GM19463 (cell line): ENCODE measurements at regions not wholly inside any gene's neighbourhood (a gene's known extent, or its start where the extent isn't known, plus 50 kb on each side); places are given as distances from the start of the nearest gene placed in this dataset.

ENCODE experiments used
- ATAC-seq: cut with Tn5 transposase; IDR thresholded peaks from one replicate; pipeline ENCODE4 v1.9.1; 2021; ENCODE audit warnings: mild to moderate bottlenecking, moderate library complexity; ENCODE audit not compliant: unreplicated experiment

DNA sequence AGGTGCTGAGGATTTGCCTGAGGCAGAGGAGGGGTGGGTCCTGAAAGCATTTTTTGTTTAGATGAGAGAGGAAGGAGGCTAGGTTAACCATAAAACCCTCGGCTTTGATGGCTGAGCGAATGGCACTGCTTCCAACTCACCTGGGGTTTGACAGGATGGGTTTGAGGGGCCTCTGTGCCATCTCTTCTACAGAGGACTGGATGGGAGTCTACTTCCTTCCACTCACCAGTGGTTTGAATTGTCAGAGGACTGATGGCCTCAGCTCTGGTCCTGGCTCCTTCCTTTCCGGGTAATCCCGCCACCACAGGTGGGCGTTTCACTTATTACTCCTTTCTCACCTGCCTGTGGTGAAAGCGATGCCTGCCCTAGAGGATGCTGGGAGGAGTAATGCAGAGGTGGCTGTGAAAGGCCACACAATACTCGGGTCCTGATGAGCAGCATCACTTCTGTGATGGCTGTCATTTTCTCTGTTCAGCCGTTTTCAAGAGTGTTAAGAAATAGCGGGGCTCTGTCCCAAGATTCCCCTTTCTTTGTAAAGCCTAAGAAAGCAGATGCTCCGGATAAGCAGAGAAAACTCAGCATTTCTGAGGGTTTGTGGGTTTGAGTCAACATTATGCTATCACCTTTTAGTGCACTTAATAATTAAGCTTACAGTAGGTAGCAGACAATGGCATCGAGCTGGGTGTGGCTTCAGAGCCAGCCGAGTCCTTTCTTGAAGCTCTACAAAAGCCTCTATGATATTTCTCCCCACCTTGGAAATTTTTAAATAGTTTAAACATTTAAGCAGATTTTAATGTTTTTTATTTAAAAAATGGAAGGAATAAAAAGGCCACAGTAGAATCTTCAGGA is 220.7 kb downstream of the HLX start:
- no peak for ATAC-seq

DNA sequence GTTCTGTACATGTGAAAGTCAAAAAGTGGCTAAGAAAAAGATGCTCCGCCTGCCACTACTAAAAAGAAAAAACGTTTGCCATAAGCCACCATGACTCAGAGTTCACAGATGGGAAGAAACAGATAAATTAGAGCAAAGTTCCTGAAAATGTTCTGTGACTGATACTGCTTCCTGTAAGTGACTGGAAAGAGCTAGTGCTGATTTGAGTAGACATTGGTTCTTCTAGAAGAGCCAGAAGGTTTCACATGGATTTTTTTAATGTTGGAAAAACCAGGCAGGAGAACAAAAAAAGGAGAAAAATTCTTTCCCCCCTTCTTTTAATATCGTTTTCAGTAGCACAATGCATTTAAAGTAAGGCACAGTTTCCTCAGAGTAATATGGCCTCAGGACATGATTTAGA is 221.4 kb downstream of the HLX start:
- ATAC-seq = no peak

DNA sequence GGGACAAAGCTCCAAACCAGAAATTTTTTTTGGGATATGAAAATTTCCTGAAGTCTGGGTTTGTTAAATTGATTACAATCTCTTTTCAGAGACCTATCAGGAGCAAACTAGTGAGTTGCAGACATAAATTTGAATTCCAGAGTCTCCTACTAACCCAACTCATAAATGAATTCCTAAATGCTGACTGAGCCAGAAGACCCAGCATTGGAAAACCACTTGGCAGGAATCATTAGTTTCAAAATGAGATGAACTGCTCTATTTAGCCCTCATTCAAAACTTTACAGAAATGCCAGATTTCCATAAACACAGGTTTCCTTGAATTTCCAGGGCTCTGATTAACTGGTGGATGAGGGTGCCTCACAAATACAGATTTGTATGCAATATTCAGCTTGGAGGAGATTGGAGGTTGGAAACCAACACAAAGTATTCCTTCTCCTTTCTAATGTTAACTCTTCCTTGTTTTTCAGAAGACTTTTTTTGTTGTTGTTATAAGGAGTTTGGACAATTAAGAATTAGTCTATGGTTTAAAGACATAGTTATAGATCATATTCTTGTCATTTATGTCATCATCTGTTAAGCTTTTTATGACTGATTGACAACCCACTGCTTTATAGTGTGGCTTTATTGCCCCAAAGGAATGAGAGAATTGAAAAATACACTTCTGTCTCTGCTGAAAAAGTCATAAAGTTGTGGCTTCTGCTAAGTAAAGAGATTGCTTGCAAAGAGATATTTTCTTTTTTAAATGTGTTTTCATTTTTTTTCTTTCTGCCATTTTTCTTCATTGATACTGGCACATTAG is 222.8 kb downstream of the HLX start:
- no peak for ATAC-seq

DNA sequence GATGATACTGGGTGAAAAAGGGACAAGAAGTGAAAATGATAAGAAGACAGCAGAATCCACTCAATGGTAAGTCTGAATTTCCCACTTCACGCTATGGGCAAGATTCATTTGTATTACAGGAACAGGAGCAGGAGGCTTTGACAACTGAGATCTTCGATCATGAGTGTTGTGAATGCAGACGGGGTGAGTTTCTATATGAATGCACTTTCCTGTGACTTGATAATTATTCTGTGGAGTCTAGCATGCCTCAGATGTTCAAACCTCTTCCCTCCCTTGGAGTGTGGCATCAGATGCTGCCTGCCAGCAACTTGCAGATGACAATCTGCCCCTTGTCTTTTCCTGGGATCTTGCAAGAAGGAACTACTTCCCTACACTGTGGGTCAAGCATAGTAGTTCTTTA is 225.4 kb downstream of the HLX start:
- ATAC-seq = no peak

DNA sequence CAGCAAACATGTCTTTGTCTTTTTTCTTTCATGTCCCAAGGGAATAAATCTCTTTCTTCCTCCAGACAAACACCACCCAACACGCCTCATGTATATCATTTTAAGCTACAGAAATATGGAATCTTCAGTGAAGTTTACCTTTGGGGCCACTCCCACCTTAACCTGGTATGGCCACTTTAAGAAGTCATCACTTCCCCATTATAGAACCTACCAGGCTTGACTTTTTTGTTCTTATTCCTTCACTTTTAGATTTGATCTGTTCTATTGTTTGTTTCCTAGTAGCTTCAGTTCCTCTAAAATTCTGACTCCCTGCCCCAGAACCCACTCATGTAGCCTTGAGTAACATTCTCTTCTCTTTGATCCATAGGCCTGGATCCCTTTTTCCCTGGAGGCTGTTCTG is 226.3 kb downstream of the HLX start:
- ATAC-seq = no peak

DNA sequence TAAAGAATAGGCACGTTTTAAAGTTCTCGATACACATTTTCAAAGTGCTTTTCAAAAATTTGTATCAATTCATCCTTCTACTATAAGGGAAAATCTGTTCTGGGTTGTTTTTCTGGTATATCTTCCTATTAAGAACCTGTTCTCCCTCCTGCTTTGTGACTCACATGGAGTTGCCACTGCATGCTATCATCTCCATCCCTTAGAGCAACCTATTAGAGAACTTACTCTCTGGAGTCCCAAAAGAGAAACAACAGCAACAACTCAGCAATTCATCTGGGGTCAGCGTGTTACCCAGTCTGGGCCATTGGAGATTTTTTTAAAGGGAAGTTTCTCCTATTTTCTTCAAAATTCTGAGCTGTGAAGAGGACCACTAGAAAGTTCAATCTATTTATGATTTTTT is 227.4 kb downstream of the HLX start:
- no peak for ATAC-seq

DNA sequence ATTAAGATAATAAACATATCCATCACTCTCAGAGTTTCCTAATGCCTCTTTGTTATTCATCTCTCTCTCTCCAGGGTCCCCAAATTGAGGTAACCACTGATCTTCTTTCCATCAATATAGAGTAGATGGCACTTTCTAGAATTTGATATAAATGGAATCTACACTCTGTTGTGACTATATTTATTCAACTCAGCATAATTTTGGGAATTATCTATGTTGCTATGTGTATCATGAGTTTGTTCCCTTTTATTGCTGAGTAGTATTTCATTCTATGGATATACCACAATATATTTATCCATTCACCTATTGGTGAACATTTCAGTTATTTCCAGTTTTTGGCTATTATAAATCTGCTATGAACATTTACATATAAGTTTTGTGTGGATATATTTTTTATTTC is 230.7 kb downstream of the HLX start:
- no peak for ATAC-seq

DNA sequence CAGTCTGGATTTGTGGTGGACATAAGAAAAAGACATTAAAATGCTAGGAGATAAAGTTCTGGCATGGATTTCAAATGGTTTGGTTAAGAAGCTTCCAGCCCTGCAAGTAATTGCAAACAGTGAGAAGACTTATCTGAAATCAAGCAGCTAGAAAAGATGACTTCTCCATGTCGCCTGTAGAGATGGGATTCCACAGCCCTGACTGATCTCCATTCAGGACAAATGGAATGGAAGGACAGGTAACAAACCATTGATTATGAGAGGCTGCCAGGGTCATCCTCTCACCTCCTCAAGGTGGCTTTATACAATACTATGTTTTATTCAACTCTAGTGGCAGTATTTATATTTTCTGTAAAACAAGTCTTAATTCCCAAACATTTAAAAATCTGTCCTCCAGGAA is 237.9 kb downstream of the HLX start:
- no peak for ATAC-seq

DNA sequence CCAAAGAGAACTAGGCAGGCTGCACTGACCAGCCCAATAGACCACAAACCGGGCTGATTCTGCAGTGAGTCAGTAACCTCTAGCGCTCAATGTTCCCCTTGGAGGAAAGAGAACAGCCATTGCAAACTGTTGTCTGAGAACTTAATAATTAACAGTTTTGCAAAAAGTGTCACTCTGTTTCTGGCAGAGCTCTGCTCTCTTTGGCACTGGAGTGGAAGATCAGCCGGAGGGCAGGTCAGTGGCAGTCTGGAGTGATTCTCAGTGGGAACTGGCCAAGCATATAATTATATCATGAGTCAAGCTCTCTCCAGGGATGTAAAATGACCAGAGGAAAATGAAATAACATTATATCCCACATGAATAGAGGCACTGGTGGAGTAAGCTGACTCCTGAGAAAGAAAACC is 238.3 kb downstream of the HLX start:
- no peak for ATAC-seq

DNA sequence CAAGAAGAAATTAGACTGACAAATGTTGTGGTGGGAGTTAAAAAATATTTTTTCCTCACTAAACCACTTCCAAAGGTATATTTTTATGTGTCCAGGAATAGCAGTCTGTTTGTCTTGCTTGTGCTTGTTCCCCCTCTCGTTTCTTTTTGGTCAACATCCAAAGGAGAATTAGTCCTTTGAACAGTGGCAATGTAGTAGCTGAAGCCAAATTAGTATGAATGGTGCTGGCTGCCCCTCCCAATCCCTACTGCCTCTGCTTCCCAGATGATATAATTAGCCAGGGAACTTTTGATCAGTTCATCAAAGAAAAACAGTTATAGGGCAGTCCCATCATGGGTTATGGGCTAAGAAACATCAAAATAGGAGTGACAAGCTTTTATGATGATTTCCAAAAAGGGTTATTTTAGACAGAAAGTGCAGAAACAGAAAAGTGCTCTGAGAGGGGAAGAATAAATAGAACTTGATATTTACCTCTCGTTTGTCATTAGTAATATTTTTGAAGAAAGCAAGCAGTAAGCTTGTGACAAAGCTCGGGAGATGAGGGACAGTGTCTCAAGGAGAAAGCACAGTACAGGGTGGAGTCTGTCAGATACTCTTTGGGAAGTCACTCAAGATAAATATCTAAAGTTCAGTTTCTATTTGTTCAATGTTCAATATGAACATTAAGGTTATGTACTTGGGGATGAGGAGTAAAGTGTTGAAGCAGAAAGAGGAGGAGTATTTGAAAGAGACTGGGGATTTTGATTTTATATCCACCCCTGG is 239.1 kb downstream of the HLX start:
- ATAC-seq = no peak

DNA sequence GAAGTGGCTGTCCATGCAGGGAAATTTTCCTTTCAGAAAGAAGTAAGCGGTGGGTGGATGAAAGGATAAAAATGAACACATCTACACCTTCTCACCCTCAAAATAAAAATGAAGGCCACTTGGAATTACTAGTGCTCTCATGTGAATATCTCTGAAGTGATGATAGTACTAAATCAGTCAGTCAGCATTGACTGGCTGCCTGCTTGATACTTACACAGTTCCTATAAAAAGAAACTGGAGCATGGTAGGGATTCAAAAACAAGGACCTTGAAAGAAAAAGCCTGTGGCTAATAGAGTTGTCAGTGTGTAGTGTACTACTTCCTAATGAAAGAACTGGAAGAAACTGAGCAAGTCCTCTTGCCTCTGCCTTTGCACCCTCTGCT is 239.7 kb downstream of the HLX start:
- ATAC-seq = no peak

DNA sequence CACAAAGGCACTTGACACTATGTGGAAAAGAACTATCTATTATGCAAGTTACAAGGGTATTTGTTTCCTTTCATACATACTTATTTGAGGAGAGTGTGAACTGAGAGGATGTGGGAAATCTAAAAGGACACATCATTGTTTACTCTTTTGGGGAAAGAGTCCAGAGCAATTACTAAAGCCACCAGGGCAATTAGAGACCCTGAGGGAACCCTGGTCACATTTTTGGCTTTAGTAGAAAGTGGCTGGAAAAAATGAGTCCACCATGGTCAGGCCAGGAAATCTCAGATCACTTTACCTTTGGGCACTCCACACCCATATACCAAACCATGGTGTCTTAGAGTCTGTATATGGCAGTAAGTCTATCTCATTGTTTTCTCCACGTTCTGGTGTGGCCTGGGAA is 243.3 kb downstream of the HLX start:
- no peak for ATAC-seq

DNA sequence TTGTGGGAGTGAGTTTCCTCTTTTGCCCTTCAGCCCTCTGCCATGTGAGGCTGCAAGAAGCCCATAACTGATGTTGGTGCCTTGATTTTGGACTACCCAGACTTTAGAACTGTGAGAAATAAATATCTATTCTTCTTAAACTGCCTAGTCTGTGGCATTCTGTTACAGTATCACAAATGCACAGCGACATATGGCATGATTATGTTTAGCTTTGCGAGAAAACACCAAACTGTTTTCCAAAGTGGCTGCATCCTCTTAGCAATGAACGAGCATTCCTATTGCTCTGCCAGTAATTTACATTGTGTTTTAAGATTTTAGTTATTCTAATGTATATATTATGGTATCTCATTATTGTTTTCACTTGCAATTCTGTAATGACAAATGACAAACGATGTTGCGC is 246.7 kb downstream of the HLX start:
- no peak for ATAC-seq

DNA sequence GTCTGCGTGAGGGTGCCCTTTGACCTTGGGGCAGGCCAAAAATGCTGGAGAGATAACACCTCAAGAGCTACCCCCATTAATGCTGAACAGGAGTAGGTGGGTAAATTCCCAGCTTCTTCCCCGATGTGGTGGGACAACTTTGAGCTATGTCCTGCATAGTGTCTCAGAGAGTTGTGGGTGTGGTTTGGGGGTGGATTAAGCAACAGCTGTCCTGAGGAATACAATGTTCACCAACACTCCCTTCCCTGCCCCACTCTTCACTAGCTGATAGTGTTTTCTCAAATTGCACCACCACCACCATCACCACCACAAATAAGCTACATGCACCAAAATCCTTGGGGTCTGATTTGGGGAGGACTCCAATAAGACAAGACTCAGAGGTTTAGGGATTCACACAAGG is 258.4 kb downstream of the HLX start:
- no peak for ATAC-seq

DNA sequence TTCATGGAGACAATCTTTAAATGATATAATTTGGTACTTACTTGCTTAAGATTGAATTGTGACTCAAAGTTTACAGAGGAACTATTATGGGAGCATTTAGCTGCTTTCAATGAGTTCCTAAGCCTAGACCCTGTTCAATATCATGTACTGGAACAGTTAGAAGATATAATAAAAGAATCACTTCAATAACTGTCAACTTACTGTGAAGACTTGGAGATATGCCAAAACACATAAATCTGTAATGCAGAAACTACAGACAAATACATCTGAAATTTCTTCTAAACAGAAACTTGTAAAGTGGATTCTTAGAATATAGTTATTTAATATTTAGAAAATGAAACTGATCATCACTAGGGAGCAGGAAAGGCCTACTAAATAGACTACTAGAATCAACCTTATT is 259.3 kb downstream of the HLX start:
- ATAC-seq = no peak

DNA sequence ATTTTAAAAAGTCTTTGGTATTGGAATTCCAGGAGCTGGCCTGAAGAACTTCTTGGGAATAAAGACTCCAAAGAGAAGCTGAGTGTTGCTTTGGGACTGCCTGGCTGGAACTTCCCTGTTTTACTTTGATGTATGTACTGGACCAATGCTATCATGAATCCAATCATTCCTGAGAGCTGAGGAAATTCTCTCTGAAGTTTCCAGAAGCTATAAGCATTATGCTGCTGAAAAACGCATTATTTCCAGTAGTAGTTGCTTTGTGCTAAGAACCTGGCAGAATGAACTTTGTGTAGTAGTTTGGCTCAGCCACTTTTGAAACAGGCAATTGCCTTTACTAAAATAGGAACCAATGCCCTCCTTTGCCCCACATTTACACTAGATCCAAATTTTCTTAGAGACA is 260.7 kb downstream of the HLX start:
- ATAC-seq = no peak

DNA sequence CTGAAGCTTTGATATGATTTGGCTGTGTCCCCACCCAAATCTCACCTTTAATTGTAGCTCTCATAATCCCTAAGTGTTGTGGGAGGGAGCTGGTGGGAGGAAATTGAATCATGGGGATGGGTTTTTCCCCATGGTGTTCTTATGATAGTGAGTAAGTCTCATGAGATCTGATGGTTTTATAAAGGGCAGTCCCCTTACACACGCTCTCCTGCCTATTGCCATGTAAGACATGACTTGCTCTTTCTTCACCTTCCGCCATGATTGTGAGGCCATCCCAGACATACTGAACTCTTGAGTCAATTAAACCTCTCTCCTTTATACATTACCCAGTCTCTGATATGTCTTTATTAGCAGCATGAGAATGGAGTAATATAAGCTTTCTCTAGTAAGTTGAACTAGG is 261.9 kb downstream of the HLX start:
- no peak for ATAC-seq

DNA sequence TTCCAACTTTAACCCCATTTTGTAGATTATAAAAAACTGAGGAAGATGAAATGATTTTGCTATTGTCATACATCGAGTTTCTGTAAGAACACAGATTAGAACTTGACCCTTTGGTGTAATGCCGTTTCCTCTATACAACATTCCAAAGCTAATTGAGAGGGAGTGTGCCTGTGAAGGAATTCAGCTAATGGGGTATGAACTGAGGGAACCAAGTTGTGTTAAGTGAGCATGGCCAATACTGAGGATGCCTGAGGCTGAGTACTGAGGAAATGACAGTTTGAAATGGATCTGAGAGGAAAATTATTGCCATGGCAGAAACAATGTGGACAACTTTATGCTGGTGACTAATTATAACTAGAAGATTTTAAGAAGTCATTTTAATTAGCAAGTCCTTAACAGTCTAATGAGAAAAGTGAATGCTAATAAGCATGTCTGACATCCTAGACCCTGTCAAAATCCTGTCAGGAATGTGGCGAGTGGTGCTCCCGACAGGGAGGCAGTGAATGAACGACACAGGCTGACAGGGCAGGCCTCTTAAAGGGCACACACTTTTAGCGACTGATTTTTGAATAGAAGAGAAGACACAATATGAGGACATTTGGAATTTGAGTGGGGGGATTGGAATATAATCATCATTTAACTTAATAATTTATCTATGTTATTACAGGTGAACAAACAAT is 262.5 kb downstream of the HLX start:
- no peak for ATAC-seq

DNA sequence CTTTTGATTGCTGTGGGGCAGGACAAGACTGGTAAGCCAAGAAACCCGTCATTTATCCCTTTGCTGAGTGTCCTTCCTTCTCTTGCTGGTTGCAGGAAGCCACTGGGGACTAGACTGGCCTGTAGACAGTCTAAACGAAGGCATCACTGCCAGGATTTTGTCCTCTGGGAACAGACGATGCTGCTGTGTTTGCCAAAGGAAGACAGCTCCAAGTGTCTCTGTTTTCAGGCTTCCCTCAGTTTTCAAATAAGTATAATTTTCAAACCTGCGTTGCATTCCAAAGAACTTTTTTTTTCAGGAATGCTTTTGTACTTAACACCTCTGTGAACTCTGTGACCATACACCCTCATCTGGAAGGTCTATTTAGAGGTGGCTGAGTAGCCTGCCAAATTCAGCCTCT is 269.4 kb downstream of the HLX start:
- no peak for ATAC-seq

DNA sequence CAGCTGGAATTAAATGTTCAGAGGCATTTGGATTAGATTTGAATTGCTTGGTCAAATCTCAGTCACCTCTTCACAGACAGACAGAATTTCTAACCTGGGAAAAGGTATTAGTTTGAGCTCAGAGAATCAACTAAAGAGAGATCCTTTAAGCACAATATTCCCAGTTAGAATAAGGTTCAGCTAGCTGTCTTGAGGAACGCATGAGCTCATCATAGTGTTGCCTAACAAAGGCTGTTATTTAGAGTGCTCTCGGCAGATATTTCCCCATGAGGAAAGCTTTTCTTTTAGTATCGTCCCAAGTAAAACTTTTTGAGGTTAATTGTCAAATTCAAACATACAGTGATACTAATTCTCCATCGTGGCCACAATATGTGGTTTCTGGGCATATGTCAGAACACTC is 269.9 kb downstream of the HLX start:
- ATAC-seq = no peak

DNA sequence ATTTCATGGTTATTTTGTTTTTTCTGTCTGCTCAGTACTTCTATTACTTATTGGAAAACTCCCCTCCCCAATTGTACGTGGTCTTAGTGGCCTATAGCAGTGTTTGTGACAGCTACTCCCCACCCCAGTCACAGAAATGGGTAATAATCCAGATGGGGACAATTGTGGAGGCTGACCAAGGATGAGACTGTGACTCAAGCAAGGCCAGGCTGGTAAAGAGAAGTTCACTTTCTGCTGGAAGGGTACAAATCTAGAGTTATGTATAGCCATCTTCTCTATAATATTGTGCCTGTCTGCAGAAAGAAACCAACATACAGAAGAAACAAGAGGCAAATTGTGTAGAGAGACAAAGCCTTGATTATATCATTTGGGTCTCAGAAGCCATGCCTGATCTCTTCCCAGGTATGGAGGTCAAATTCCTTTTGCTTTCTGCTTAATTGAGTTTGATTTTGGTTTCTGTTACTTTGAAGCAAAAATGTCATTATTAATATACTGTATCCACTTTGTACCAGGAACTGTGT is 270.4 kb downstream of the HLX start:
- ATAC-seq = no peak
